NB4 (cell line): ENCODE measurements at regions not wholly inside any gene's neighbourhood (a gene's known extent, or its start where the extent isn't known, plus 50 kb on each side); places are given as distances from the start of the nearest gene placed in this dataset.

Experiments
- CTCF ChIP-seq: IDR thresholded peaks from one replicate; pipeline ENCODE4 v1.5.1; 2012; ENCODE audit warnings: low read depth, low read length
- MAX ChIP-seq: IDR thresholded peaks from 2 replicates; pipeline ENCODE4 v1.6.1; 2011; ENCODE audit warnings: low read depth, low read length
- POLR2A ChIP-seq: IDR thresholded peaks from 2 replicates; pipeline ENCODE4 v1.6.1; 2011; ENCODE audit warnings: mild to moderate bottlenecking; ENCODE audit not compliant: insufficient read length; ENCODE audit errors: extremely low read depth

GRCh38 chr7:94104301-94104700, 100.1 kb upstream of the BET1 start:
- TF ChIP-seq CTCF (no peak), POLR2A (no peak), MAX (no peak)
